ENCODE measurements at regions not wholly inside any gene's neighbourhood (a gene's known extent, or its start where the extent isn't known, plus 50 kb on each side); places are given as distances from the start of the nearest gene placed in this dataset.

GRCh38 chr7:46156086-46156485 lies 235.0 kb upstream of the IGFBP3 start:
- no peak for TF ChIP-seq POLR2A (IDR thresholded peaks at IDR 0.05; ENCODE audit: low read depth, low read length)
- no peak for TF ChIP-seq POLR2AphosphoS5 (IDR thresholded peaks at IDR 0.05; ENCODE audit: low read depth, low read length)
